Right atrium auricular region (tissue), 2 donors: ENCODE measurements at regions not wholly inside any gene's neighbourhood (a gene's known extent, or its start where the extent isn't known, plus 50 kb on each side); places are given as distances from the start of the nearest gene placed in this dataset.

Source experiments
- DNase-seq: peaks from one replicate; pipeline ENCODE4 v3.0.0-alpha.2; 2019; ENCODE audit warnings: low spot score
- H3K27ac ChIP-seq, 2 donors: fragments of 200-600 bp; sonication (generic); 1 replicate in 1 of 2; 2 replicates in 1 of 2; pipeline ENCODE4 v1.5.1; 2016 to 2019
- H3K27me3 ChIP-seq, 2 donors: fragments of 200-600 bp; sonication (generic); one replicate each; pipeline versions ENCODE4 v1.5.1 to v1.6.0; 2017 to 2019
- H3K36me3 ChIP-seq: fragments of 200-600 bp; sonication (generic); one replicate; pipeline ENCODE4 v1.5.1; 2016
- H3K4me1 ChIP-seq, 2 donors: fragments of 200-600 bp; sonication (generic); one replicate each; pipeline versions ENCODE4 v1.5.1 to v1.6.0; 2017 to 2019
- H3K4me3 ChIP-seq, 2 donors: fragments of 200-600 bp; sonication (generic); 1 replicate in 1 of 2; 2 replicates in 1 of 2; pipeline ENCODE4 v1.5.1; 2017 to 2019; ENCODE audit warnings: mild to moderate bottlenecking in 1 of 2, moderate library complexity in 1 of 2
- H3K9me3 ChIP-seq, 2 donors: fragments of 200-600 bp; sonication (generic); one replicate each; pipeline ENCODE4 v1.5.1; 2019
- CTCF ChIP-seq, 2 donors: fragments of 200-600 bp; sonication (generic); IDR thresholded peaks; one replicate each; pipeline ENCODE4 v1.5.1; 2019; ENCODE audit warnings: antibody characterized with exemption in 2 of 2

GRCh38 chr5:23721336-23721735 is 213.9 kb downstream of the PRDM9 start:
- Histone ChIP-seq H3K27me3 (no peaks in the 10 kb centered on the region), H3K36me3 (no peaks in the 10 kb centered on the region), H3K4me1 (no peaks in the 10 kb centered on the region), H3K27ac (peak overlapping the region in 1 of 2 donors; percentile 40), H3K4me3 (no peak overlapping the region), H3K9me3 (no peaks in the 10 kb centered on the region)
- DNase-seq, result no peak
- TF ChIP-seq CTCF (IDR thresholded peaks at IDR 0.05), result no peak

GRCh38 chr5:23727271-23727670 is 219.9 kb downstream of the PRDM9 start:
- Histone ChIP-seq H3K4me3 (no peak overlapping the region), H3K4me1 (no peaks in the 10 kb centered on the region), H3K9me3 (no peaks in the 10 kb centered on the region), H3K36me3 (no peaks in the 10 kb centered on the region), H3K27me3 (no peaks in the 10 kb centered on the region), H3K27ac (no peak overlapping the region)
- DNase-seq, result no peak
- TF ChIP-seq CTCF (IDR thresholded peaks at IDR 0.05), result no peak

- DNase-seq, result no peak
Observed at GRCh38 chr5:23730023-23730422, 222.6 kb downstream of the PRDM9 start.

GRCh38 chr5:23740029-23740428 is 232.6 kb downstream of the PRDM9 start:
- H3K36me3 ChIP-seq, result no peaks in the 10 kb centered on the region
- H3K4me1 ChIP-seq, result no peaks in the 10 kb centered on the region
- no peak overlapping the region for H3K4me3 ChIP-seq
- no peaks in the 10 kb centered on the region for H3K27me3 ChIP-seq
- no peaks in the 10 kb centered on the region for H3K9me3 ChIP-seq
- no peak for DNase-seq
- no peak overlapping the region for H3K27ac ChIP-seq
- no peak for TF ChIP-seq CTCF (IDR thresholded peaks at IDR 0.05)

More at GRCh38 chr5:23730023-23730422, 222.6 kb downstream of the PRDM9 start:
- Histone ChIP-seq H3K27ac (no peak overlapping the region), H3K36me3 (no peaks in the 10 kb centered on the region), H3K4me1 (no peaks in the 10 kb centered on the region), H3K9me3 (no peaks in the 10 kb centered on the region), H3K4me3 (no peak overlapping the region), H3K27me3 (no peaks in the 10 kb centered on the region)
- TF ChIP-seq CTCF (IDR thresholded peaks at IDR 0.05), result no peak

- H3K4me1 ChIP-seq, result no peaks in the 10 kb centered on the region
- no peaks in the 10 kb centered on the region for H3K9me3 ChIP-seq
- TF ChIP-seq CTCF (IDR thresholded peaks at IDR 0.05), result peak in 1 of 2 donors; percentile 50
- no peaks in the 10 kb centered on the region for H3K27me3 ChIP-seq
- H3K4me3 ChIP-seq, result no peak overlapping the region
- DNase-seq, result no peak
- no peaks in the 10 kb centered on the region for H3K36me3 ChIP-seq
- H3K27ac ChIP-seq, result no peak overlapping the region
Observed at GRCh38 chr5:23742701-23743100, 235.3 kb downstream of the PRDM9 start.

- Histone ChIP-seq H3K4me1 (no peaks in the 10 kb centered on the region), H3K27ac (no peak overlapping the region), H3K4me3 (no peak overlapping the region), H3K27me3 (no peaks in the 10 kb centered on the region), H3K36me3 (no peaks in the 10 kb centered on the region), H3K9me3 (no peaks in the 10 kb centered on the region)
- no peak for DNase-seq
- no peak for TF ChIP-seq CTCF (IDR thresholded peaks at IDR 0.05)
Observed at GRCh38 chr5:23755906-23756305, 248.5 kb downstream of the PRDM9 start.
